GM12878 (cell line): ENCODE measurements at regions not wholly inside any gene's neighbourhood (a gene's known extent, or its start where the extent isn't known, plus 50 kb on each side); places are given as distances from the start of the nearest gene placed in this dataset.

Experiments used
- ATAC-seq: fragments of 200-7000 bp; cut with Tn5 transposase; 3 replicates; pipeline ENCODE4 v1.9.1; 2020; ENCODE audit warnings: mild to moderate bottlenecking, moderate library complexity
- BruUV-seq: library from RNA; stranded (reverse); fragments of 400-500 nt; replicated peaks from 2 replicates; lab custom pipeline; 2021; lab: Mats Ljungman, UMichigan
- CTCF ChIA-PET: fragments of 300-600 bp; sonication (Branson Sonifier 250); formaldehyde crosslinking; extraction: SDS; loops from one replicate; lab custom pipeline; 2021; ENCODE audit warnings: inconsistent platforms; lab: Yijun Ruan, JAX
- POLR2A ChIA-PET: fragments of 350-600 bp; formaldehyde crosslinking; extraction: SDS; loops from one replicate; lab custom pipeline; 2021; ENCODE audit warnings: inconsistent platforms; lab: Charles Lee
- RAD21 ChIA-PET: fragments of 300-600 bp; sonication (Branson Sonifier 250); formaldehyde crosslinking; loops from one replicate; lab custom pipeline; 2023; ENCODE audit warnings: antibody characterized with exemption; ENCODE audit not compliant: unreplicated experiment; lab: Charles Lee
- SMC1A ChIA-PET: fragments of 300-600 bp; sonication (Branson Sonifier 250); formaldehyde crosslinking; loops from one replicate; lab custom pipeline; 2023; ENCODE audit not compliant: unreplicated experiment, uncharacterized antibody; lab: Charles Lee
- DNase-seq: peaks from one replicate; pipeline ENCODE4 v3.0.0-alpha.2; 2011; ENCODE audit warnings: low read depth, low spot score
- FAIRE-seq: peaks from 3 replicates; lab custom pipeline; 2011; peaks lifted over from hg19 to GRCh38; lab: Jason Lieb, UNC
- H2AFZ ChIP-seq: 2 replicates; pipeline ENCODE4 v1.6.0; 2011; ENCODE audit warnings: low read depth, low read length, control low read depth; ENCODE audit not compliant: control insufficient read depth
- H3K27ac ChIP-seq: 2 replicates; pipeline ENCODE4 v1.5.1; 2011; ENCODE audit warnings: control low read depth; ENCODE audit not compliant: control insufficient read depth, insufficient read depth
- H3K27me3 ChIP-seq, 2 experiments: replicated peaks in 1 of 2; 2 replicates each; pipeline versions ENCODE4 v1.6.0 to v1.6.1; 2011; ENCODE audit warnings: low read length in 1 of 2; ENCODE audit not compliant: control insufficient read depth in 2 of 2, insufficient read depth in 2 of 2
- H3K36me3 ChIP-seq, 2 experiments: 2 replicates each; pipeline ENCODE4 v1.5.1; 2011; ENCODE audit warnings: low read length in 1 of 2; ENCODE audit not compliant: control insufficient read depth in 2 of 2, insufficient read depth in 2 of 2
- H3K4me1 ChIP-seq: 2 replicates; pipeline ENCODE4 v1.6.1; 2011; ENCODE audit warnings: mild to moderate bottlenecking, low read length, moderate library complexity, mixed read lengths; ENCODE audit not compliant: control insufficient read depth, insufficient read depth
- H3K4me2 ChIP-seq: 2 replicates; pipeline ENCODE4 v1.6.0; 2011; ENCODE audit warnings: control low read depth; ENCODE audit not compliant: control insufficient read depth, insufficient read depth
- H3K4me3 ChIP-seq: fragments of 200-600 bp; sonication (generic); 2 replicates; pipeline ENCODE4 v1.5.1; 2016
- H3K79me2 ChIP-seq: 2 replicates; pipeline ENCODE4 v1.6.0; 2011; ENCODE audit warnings: low read length; ENCODE audit not compliant: control insufficient read depth, insufficient read depth
- H3K9ac ChIP-seq: 2 replicates; pipeline ENCODE4 v1.8.0; 2011; ENCODE audit warnings: low read length, control low read depth, mixed read lengths; ENCODE audit not compliant: control insufficient read depth, insufficient read depth
- H3K9me3 ChIP-seq: replicated peaks from 3 replicates; pipeline ENCODE4 v1.5.1; 2011; ENCODE audit warnings: mild to moderate bottlenecking, low read length; ENCODE audit not compliant: control insufficient read depth, insufficient read depth
- H4K20me1 ChIP-seq: 2 replicates; pipeline ENCODE4 v1.6.0; 2011; ENCODE audit not compliant: control insufficient read depth, insufficient read depth
- CHD4 ChIP-seq: fragments of 200-600 bp; sonication (generic); IDR thresholded peaks from 2 replicates; pipeline ENCODE4 v1.6.1; 2016; ENCODE audit warnings: mild to moderate bottlenecking
- EGR1 ChIP-seq, 2 experiments: IDR thresholded peaks; 1 replicate in 1 of 2; 2 replicates in 1 of 2; pipeline ENCODE4 v1.6.1; 2011 to 2012; ENCODE audit warnings: low read depth in 2 of 2, low read length in 2 of 2, borderline replicate concordance in 1 of 2, mild to moderate bottlenecking in 1 of 2, moderate library complexity in 1 of 2
- HDGF ChIP-seq: fragments of 450-650 bp; IDR thresholded peaks from 2 replicates; pipeline ENCODE4 v1.6.1; 2016; ENCODE audit warnings: antibody characterized with exemption
- IRF3 ChIP-seq: fragments of 450-650 bp; IDR thresholded peaks from 2 replicates; pipeline ENCODE4 v1.6.1; 2014; ENCODE audit warnings: mild to moderate bottlenecking
- MYC ChIP-seq: IDR thresholded peaks from 2 replicates; pipeline ENCODE4 v1.6.1; 2011; ENCODE audit warnings: mild to moderate bottlenecking, low read length, moderate library complexity, inconsistent platforms; ENCODE audit not compliant: insufficient read depth, insufficient replicate concordance, insufficient read length, severe bottlenecking
- NFYA ChIP-seq: IDR thresholded peaks from 2 replicates; pipeline ENCODE4 v1.6.1; 2011; ENCODE audit warnings: low read depth, mild to moderate bottlenecking, low read length, improper control_type of control experiment, borderline replicate concordance
- POLR2A ChIP-seq: IDR thresholded peaks from 2 replicates; pipeline ENCODE4 v1.6.1; 2011; ENCODE audit warnings: low read depth, mild to moderate bottlenecking, low read length
- RELB ChIP-seq: fragments of 450-650 bp; IDR thresholded peaks from 2 replicates; pipeline ENCODE4 v1.6.1; 2017; ENCODE audit warnings: low read depth, mild to moderate bottlenecking, moderate library complexity
- SIX5 ChIP-seq: IDR thresholded peaks from 2 replicates; pipeline ENCODE4 v1.6.1; 2011; ENCODE audit warnings: mild to moderate bottlenecking, low read depth, low read length, moderate library complexity; ENCODE audit not compliant: severe bottlenecking
- ZSCAN29 ChIP-seq: fragments of 450-650 bp; IDR thresholded peaks from 2 replicates; pipeline ENCODE4 v1.6.1; 2017; ENCODE audit warnings: mild to moderate bottlenecking, moderate library complexity
- WGBS: methylation state at CpG from one replicate; pipeline ENCODE4 v1.1.6; 2016; ENCODE audit warnings: low lambda C conversion rate; ENCODE audit not compliant: insufficient replicate concordance, insufficient coverage; ENCODE audit errors: missing lambda C conversion rate; 5-methylcytosine and 5-hydroxymethylcytosine counted together
- in situ Hi-C: fragments of 300-500 bp; cut with MboI; formaldehyde crosslinking; loops from 9 replicates; pipeline ENCODE4 v1.14.3; 2018; ENCODE audit warnings: mixed read lengths
- intact Hi-C: fragments of 100-400 bp; cut with micrococcal nuclease; formaldehyde crosslinking; loops from one replicate; pipeline ENCODE4 v1.14.2; 2022; ENCODE audit not compliant: unreplicated experiment

- no peak for TF ChIP-seq IRF3
- TF ChIP-seq HDGF = no peak
Observed at GRCh38 chr22:48205790-48206189, 1443.3 kb downstream of the TBC1D22A start (continued).

- POLR2A ChIA-PET = no interaction called here
- Histone ChIP-seq H3K4me1 (no peaks in the 10 kb centered on the region), H3K79me2 (no peaks in the 10 kb centered on the region), H3K27me3 (no peaks in the 10 kb centered on the region)
- CTCF ChIA-PET = no interaction called here
- WGBS = 45% methylated on average over 7 of the region's 7 CpGs
- SMC1A ChIA-PET = no interaction called here
- TF ChIP-seq POLR2A = no peak
- no peak for TF ChIP-seq EGR1 (IDR thresholded peaks at IDR 0.05; ENCODE audit: borderline replicate concordance in 1 of 2, low read depth in 2 of 2, low read length in 2 of 2)
- no peak for TF ChIP-seq SIX5
- no peak for TF ChIP-seq CHD4
- TF ChIP-seq, all 136 proteins: peak for 0
- Histone ChIP-seq H3K4me3 (no peak overlapping the region), H3K9ac (no peak overlapping the region), H2AFZ (no peak overlapping the region), H3K4me2 (no peak overlapping the region), H4K20me1 (no peaks in the 10 kb centered on the region), H3K9me3 (no peaks in the 10 kb centered on the region; the same call in 2 of the 3 replicates), H3K27ac (no peak overlapping the region), H3K36me3 (no peaks in the 10 kb centered on the region)
- no TSS peak for BruUV-seq
- ATAC-seq (no peak), DNase-seq (no peak), FAIRE-seq (no peak)
- in situ Hi-C loops = loop anchor here (5.0 kb wide), 1 partner anchor 48 kb away; no protein-coding TSS in a partner anchor
- RAD21 ChIA-PET = no interaction called here
- intact Hi-C loops = no loop called here
Observed at GRCh38 chr22:48205161-48205560, 1442.7 kb downstream of the TBC1D22A start.

- no peak for ATAC-seq
- Histone ChIP-seq H3K4me2 (no peak overlapping the region), H3K4me1 (no peaks in the 10 kb centered on the region), H3K9me3 (no peaks in the 10 kb centered on the region), H2AFZ (no peak overlapping the region), H3K36me3 (no peaks in the 10 kb centered on the region), H3K27ac (no peak overlapping the region), H3K79me2 (no peaks in the 10 kb centered on the region), H4K20me1 (no peaks in the 10 kb centered on the region), H3K9ac (no peak overlapping the region), H3K27me3 (no peaks in the 10 kb centered on the region), H3K4me3 (no peak overlapping the region)
- no TSS peak for BruUV-seq
- DNase-seq = no peak
- TF ChIP-seq MYC (no peak), NFYA (no peak), ZSCAN29 (no peak), RELB (no peak)
- FAIRE-seq = no peak
- POLR2A ChIA-PET = no interaction called here
- WGBS = 25% methylated on average over 2 of the region's 2 CpGs
- in situ Hi-C loops = no loop called here
- intact Hi-C loops = no loop called here
- CTCF ChIA-PET = no interaction called here
- RAD21 ChIA-PET = no interaction called here
- SMC1A ChIA-PET = no interaction called here
Observed at GRCh38 chr22:48204296-48204695, 1441.8 kb downstream of the TBC1D22A start.
